Mucosa of rectum (tissue), 2 donors: ENCODE measurements at regions not wholly inside any gene's neighbourhood (a gene's known extent, or its start where the extent isn't known, plus 50 kb on each side); places are given as distances from the start of the nearest gene placed in this dataset.

ENCODE experiments used
- H3K27ac ChIP-seq, 2 donors: one replicate each; pipeline ENCODE4 v1.7.0; 2013; ENCODE audit warnings: inconsistent platforms in 2 of 2, low read depth in 2 of 2, low read length in 2 of 2
- H3K27me3 ChIP-seq, 2 donors: one replicate each; pipeline ENCODE4 v1.7.0; 2013; ENCODE audit warnings: low read length in 2 of 2; ENCODE audit not compliant: control insufficient read depth in 2 of 2, insufficient read depth in 2 of 2
- H3K36me3 ChIP-seq, 2 donors: one replicate each; pipeline ENCODE4 v1.7.0; 2013; ENCODE audit warnings: low read length in 2 of 2; ENCODE audit not compliant: control insufficient read depth in 2 of 2, insufficient read depth in 2 of 2
- H3K4me1 ChIP-seq, 2 donors: one replicate each; pipeline ENCODE4 v1.7.0; 2013; ENCODE audit warnings: low read length in 2 of 2, mild to moderate bottlenecking in 1 of 2; ENCODE audit not compliant: control insufficient read depth in 2 of 2, insufficient read depth in 2 of 2
- H3K4me3 ChIP-seq, 2 donors: one replicate each; pipeline ENCODE4 v1.7.0; 2013; ENCODE audit warnings: low read length in 2 of 2
- H3K9ac ChIP-seq, 2 donors: one replicate each; pipeline ENCODE4 v1.7.0; 2013; ENCODE audit warnings: low read length in 2 of 2, low read depth in 1 of 2, mild to moderate bottlenecking in 1 of 2
- H3K9me3 ChIP-seq, 2 donors: one replicate each; pipeline ENCODE4 v1.7.0; 2013; ENCODE audit warnings: low read length in 2 of 2; ENCODE audit not compliant: control insufficient read depth in 2 of 2
- donor health status: healthy.
- donor health status: Normal muscosa, but diverticular disease.

DNA sequence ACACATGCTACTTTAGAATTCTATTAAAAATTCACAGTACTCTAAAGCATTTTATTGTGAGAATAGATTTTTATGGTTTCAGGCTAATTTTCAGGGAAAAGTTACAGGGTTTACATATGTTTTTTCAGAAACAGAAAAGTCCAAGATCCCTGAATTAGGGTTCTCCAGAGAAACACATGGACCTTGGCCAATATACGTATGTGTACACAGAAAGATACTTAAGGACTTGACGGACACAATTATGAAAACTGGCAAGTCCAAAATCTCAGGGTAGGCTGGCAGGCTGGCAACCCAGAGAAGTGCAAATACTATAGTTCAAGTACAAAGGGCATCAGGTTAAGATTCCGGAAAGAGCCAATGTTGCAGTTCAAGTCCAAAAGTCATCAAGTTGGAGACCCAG lies 1897.8 kb upstream of the PCDH10 start:
- Histone ChIP-seq H3K9me3 (no peaks in the 10 kb centered on the region), H3K4me1 (no peaks in the 10 kb centered on the region), H3K9ac (no peak overlapping the region), H3K4me3 (no peak overlapping the region), H3K27me3 (no peaks in the 10 kb centered on the region), H3K27ac (no peak overlapping the region), H3K36me3 (no peaks in the 10 kb centered on the region)

DNA sequence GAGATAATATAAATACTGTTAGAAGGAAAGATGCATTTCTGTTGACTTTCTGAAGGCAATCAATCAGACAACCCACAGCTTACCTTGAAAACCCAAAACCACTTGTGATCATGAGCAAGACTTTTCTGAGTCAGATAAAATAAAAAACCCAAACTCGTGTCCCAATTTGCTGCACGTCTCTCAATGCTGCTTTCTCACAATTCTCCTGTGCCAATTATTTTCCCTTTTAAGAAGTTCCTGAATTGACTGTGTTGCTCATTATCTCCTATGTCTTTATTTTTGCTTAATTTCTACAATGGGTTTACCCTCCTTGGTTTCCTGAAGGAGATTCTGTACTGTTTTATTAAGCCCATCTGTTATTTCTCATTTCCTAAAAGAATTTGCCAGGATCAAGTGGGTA lies 1891.9 kb upstream of the PCDH10 start:
- no peaks in the 10 kb centered on the region for H3K27me3 ChIP-seq
- H3K9me3 ChIP-seq: no peaks in the 10 kb centered on the region
- H3K4me3 ChIP-seq: no peak overlapping the region
- H3K4me1 ChIP-seq: no peaks in the 10 kb centered on the region
- no peaks in the 10 kb centered on the region for H3K36me3 ChIP-seq
- H3K27ac ChIP-seq: no peak overlapping the region
- H3K9ac ChIP-seq: no peak overlapping the region

DNA sequence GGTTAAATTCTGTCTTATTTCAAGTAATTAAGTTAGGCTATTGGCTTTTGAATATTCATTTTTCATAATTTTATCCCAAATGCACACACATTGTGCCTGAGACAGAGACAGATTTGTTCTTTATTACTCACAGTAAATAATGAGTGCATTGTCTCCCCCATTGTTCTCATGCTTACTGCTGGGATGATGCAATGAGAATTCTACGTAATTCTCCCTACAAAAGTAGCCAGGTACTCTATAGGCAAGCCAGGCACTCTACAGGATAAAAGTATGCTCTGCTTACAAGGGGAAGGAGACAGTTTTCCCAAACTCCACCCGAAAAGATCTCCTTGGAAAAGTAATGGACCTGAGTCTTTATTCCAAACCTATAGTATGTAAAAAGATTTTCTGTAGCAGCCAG lies 1890.7 kb upstream of the PCDH10 start:
- no peak overlapping the region for H3K4me3 ChIP-seq
- no peaks in the 10 kb centered on the region for H3K36me3 ChIP-seq
- no peak overlapping the region for H3K27ac ChIP-seq
- H3K4me1 ChIP-seq: no peaks in the 10 kb centered on the region
- no peak overlapping the region for H3K9ac ChIP-seq
- no peaks in the 10 kb centered on the region for H3K27me3 ChIP-seq
- H3K9me3 ChIP-seq: no peaks in the 10 kb centered on the region

DNA sequence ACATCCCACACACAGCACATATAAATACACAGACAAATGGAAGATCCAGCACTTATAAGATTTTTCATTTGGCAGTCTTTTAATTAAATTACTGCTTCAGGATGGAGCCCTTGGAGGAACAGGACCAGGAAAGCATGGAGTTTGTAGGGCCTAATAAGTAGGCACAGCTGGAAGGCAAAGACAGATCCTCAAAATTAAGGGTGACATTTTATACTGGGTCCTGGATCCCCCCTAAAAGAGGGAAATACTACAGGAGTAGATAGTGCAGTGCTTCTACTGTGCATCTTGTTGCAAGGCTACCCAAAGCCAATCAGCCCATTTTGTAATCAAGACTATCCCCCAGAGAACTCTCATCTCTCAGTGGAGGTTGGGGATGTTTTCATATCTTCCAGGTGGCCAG lies 1860.7 kb upstream of the PCDH10 start:
- no peaks in the 10 kb centered on the region for H3K4me1 ChIP-seq
- no peaks in the 10 kb centered on the region for H3K36me3 ChIP-seq
- H3K4me3 ChIP-seq: no peak overlapping the region
- H3K9me3 ChIP-seq: peaks cover 3 to 6% of the 10 kb centered on the region in 2 donors
- H3K27me3 ChIP-seq: no peaks in the 10 kb centered on the region
- no peak overlapping the region for H3K9ac ChIP-seq
- H3K27ac ChIP-seq: no peak overlapping the region

DNA sequence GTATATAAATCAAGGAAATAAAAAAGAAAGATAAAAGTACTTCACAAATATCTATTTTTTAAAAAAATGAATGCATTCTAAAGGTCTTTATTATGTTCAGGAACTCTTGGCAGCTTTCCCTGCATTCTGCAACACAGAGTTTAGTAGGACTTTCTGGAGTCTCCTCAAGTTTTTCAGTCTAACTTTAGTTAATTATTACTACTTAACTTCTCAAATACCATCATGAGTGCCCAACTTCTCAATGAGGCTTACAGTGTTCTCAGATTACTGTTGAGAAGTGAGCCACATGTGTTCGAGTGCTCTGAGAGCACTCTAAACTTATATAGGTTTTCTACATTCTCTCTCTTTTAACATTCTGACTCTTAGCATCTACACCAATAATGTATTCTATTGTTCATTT lies 1852.9 kb upstream of the PCDH10 start:
- Histone ChIP-seq H3K4me3 (no peak overlapping the region), H3K36me3 (no peaks in the 10 kb centered on the region), H3K4me1 (no peaks in the 10 kb centered on the region), H3K9me3 (no peaks in the 10 kb centered on the region), H3K27me3 (no peaks in the 10 kb centered on the region), H3K9ac (no peak overlapping the region), H3K27ac (no peak overlapping the region)

DNA sequence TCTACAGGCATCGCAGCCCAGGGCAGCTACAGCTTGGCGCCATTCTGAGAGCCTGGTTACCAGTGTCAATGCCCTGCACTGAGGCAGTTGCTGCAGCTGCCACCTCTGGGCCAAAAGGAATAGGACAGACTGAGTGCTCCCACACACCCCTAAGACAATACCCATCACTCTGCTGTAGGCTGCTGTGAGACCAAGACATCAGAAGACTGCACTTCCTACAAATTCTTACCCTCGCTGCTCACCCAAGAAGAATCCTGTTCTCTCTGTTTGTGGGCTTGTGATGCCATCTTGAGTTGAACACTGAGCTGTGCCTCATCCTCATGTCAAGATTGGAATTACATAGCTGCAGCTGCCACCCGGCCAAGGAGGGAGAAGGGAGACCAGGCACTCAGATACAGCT lies 1847.0 kb upstream of the PCDH10 start:
- Histone ChIP-seq H3K4me1 (no peaks in the 10 kb centered on the region), H3K27me3 (no peaks in the 10 kb centered on the region), H3K27ac (no peak overlapping the region), H3K4me3 (no peak overlapping the region), H3K36me3 (no peaks in the 10 kb centered on the region), H3K9me3 (peaks cover 2 to 5% of the 10 kb centered on the region in 2 donors), H3K9ac (no peak overlapping the region)

DNA sequence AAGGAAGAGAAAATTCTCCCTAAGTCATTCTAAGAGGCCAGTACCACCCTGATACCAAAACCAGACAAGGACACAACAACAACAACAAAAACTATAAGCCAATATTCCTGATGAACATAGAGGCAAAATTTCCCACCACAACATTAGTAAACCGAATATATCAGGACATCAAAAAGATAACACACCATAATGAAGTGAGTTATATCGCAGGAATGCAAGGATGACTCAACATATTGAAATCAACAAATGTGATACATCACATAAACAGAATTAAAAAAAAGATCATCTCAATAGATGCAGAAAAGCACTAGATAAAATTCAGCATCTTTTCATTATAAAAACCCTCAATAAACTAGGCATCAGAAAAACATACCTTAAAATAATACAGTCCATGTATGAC lies 1844.4 kb upstream of the PCDH10 start:
- no peak overlapping the region for H3K9ac ChIP-seq
- peaks cover 2 to 5% of the 10 kb centered on the region in 2 donors for H3K9me3 ChIP-seq
- no peaks in the 10 kb centered on the region for H3K36me3 ChIP-seq
- H3K27ac ChIP-seq: no peak overlapping the region
- H3K27me3 ChIP-seq: no peaks in the 10 kb centered on the region
- H3K4me3 ChIP-seq: no peak overlapping the region
- H3K4me1 ChIP-seq: no peaks in the 10 kb centered on the region

DNA sequence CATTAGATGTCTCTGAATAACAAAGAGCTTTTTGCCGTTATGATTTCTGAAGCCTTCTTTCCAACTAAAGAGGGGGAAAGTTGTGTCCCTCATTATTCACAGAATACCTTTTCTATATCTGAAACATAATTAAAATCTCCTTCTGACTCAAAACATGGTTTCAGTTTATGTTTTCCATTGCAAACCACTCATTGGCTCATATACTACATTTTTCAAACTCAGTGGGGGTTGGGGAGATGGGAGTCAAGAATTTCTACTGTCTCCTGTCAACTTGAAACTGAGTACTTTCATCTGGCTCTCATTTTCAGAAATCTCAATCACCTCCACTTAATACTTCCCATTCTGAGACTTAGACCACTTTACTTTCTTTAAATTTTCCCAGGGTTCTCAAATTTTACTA lies 1839.5 kb upstream of the PCDH10 start:
- no peaks in the 10 kb centered on the region for H3K27me3 ChIP-seq
- H3K36me3 ChIP-seq: no peaks in the 10 kb centered on the region
- no peaks in the 10 kb centered on the region for H3K4me1 ChIP-seq
- H3K4me3 ChIP-seq: no peak overlapping the region
- H3K9me3 ChIP-seq: no peaks in the 10 kb centered on the region
- H3K9ac ChIP-seq: no peak overlapping the region
- no peak overlapping the region for H3K27ac ChIP-seq

DNA sequence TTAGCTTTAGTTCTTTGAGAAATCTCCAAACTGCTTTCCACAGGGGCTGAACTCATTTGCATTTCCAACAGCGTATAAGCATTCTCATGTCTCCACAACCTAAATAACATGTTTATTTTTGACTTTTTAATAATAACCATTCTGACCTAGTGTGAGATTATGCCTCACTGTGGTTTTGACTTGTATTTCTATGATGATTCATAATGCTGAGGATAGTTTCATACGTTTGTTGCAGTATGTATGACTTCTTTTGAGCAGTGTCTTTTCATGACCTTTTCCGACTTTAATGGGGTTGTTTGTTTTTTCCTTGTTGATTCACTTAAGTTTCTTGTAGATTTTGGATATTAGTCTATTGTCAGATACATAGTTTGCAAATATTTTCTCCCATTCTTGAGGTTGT lies 1833.0 kb upstream of the PCDH10 start:
- H3K4me1 ChIP-seq: no peaks in the 10 kb centered on the region
- H3K9me3 ChIP-seq: no peaks in the 10 kb centered on the region
- no peak overlapping the region for H3K4me3 ChIP-seq
- H3K9ac ChIP-seq: no peak overlapping the region
- H3K27me3 ChIP-seq: no peaks in the 10 kb centered on the region
- no peaks in the 10 kb centered on the region for H3K36me3 ChIP-seq
- H3K27ac ChIP-seq: no peak overlapping the region

DNA sequence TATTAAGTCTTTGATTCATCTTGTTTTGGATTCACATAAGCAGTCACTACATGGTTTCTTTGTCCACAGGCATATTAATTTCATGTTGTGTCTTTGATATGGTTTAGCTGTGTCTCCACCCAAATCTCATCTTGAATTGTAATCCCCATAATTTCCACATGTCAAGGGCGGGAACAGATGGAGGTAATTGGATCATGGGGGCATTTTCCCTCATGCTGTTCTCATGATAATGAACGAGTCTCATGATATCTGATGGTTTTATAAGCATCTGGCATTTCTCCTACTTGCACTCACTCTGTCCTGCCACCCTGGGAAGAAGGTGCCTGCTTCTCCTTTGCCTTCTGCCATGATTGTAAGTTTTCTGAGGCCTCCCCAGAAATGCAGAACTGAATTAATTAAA lies 1811.2 kb upstream of the PCDH10 start:
- no peaks in the 10 kb centered on the region for H3K9me3 ChIP-seq
- no peak overlapping the region for H3K4me3 ChIP-seq
- no peaks in the 10 kb centered on the region for H3K27me3 ChIP-seq
- H3K27ac ChIP-seq: no peak overlapping the region
- H3K4me1 ChIP-seq: no peaks in the 10 kb centered on the region
- no peak overlapping the region for H3K9ac ChIP-seq
- H3K36me3 ChIP-seq: no peaks in the 10 kb centered on the region

DNA sequence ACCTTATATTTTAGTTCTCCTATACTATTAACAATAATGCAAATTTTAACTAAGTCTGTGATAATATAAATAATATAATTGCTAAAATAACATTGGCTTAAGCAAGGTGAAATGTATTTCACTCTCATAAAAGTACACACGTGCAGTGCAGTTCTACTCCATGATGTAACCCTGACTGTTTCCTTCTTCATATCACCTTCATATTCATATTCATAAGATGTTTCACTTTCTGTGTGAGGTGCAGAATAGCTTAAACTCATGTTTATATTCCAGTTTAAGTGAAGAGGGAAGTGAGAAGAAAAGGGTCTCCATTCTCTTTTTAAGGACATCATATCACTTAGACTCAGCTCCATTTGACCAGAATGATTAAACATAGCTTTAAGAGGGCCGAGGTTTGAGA lies 1810.0 kb upstream of the PCDH10 start:
- Histone ChIP-seq H3K9me3 (no peaks in the 10 kb centered on the region), H3K9ac (no peak overlapping the region)

More for the DNA sequence above, 1810.0 kb upstream of the PCDH10 start:
- no peak overlapping the region for H3K4me3 ChIP-seq
- H3K27me3 ChIP-seq: no peaks in the 10 kb centered on the region
- no peaks in the 10 kb centered on the region for H3K36me3 ChIP-seq
- H3K4me1 ChIP-seq: no peaks in the 10 kb centered on the region
- no peak overlapping the region for H3K27ac ChIP-seq
